Endothelial cell of umbilical vein (primary cell): ENCODE measurements at regions not wholly inside any gene's neighbourhood (a gene's known extent, or its start where the extent isn't known, plus 50 kb on each side); places are given as distances from the start of the nearest gene placed in this dataset.

Experiments
- BruUV-seq: library from RNA; stranded (reverse); fragments of 400-500 nt; replicated peaks from 2 replicates; lab custom pipeline; 2021; lab: Mats Ljungman, UMichigan
- CTCF ChIA-PET: fragments of 300-600, 350-600 bp; sonication (Branson Sonifier 250); formaldehyde crosslinking; loops from one replicate; lab custom pipeline; 2021; ENCODE audit warnings: antibody characterized with exemption, inconsistent platforms; lab: Charles Lee
- POLR2A ChIA-PET: fragments of 300-600, 350-600 bp; sonication (Branson Sonifier 250); formaldehyde crosslinking; loops from one replicate; lab custom pipeline; 2021; ENCODE audit warnings: antibody characterized with exemption, inconsistent platforms; lab: Charles Lee
- DNase-seq: peaks from one replicate; pipeline ENCODE4 v3.0.0-alpha.2; 2011; ENCODE audit warnings: low read depth, low spot score
- FAIRE-seq: peaks from 2 replicates; lab custom pipeline; 2011; peaks lifted over from hg19 to GRCh38; lab: Jason Lieb, UNC
- H2AFZ ChIP-seq: 2 replicates; pipeline ENCODE4 v1.6.0; 2012; ENCODE audit warnings: low read depth, low read length, control low read depth, inconsistent platforms
- H3K27ac ChIP-seq: 2 replicates; pipeline ENCODE4 v1.5.1; 2011; ENCODE audit warnings: low read depth, mild to moderate bottlenecking, control low read depth, low read length, moderate library complexity; ENCODE audit not compliant: insufficient read depth
- H3K27me3 ChIP-seq, 2 experiments: 2 replicates each; pipeline versions ENCODE4 v1.6.0 to v1.6.1; 2011; ENCODE audit warnings: low read length in 2 of 2, mixed read lengths in 1 of 2; ENCODE audit not compliant: control insufficient read depth in 2 of 2, insufficient read depth in 2 of 2
- H3K36me3 ChIP-seq, 2 experiments: 2 replicates in 1 of 2; 3 replicates in 1 of 2; pipeline ENCODE4 v1.5.1; 2011; ENCODE audit warnings: low read length in 2 of 2, mild to moderate bottlenecking in 1 of 2, moderate library complexity in 1 of 2; ENCODE audit not compliant: control insufficient read depth in 2 of 2, insufficient read depth in 2 of 2; ENCODE audit errors: extremely low read depth in 1 of 2
- H3K4me1 ChIP-seq: 3 replicates; pipeline ENCODE4 v1.5.1; 2011; ENCODE audit warnings: mild to moderate bottlenecking, low read length; ENCODE audit not compliant: control insufficient read depth, insufficient read depth; ENCODE audit errors: extremely low read depth
- H3K4me2 ChIP-seq: 2 replicates; pipeline ENCODE4 v1.6.1; 2011; ENCODE audit warnings: low read length, control low read depth, mixed read lengths; ENCODE audit not compliant: insufficient read depth
- H3K4me3 ChIP-seq, 3 experiments: fragments of 200-600 bp in 1 of 3; sonication (generic), shearing (Covaris generic) in 1 of 3; replicated peaks in 1 of 3; 2 replicates each; pipeline ENCODE4 v1.5.1; 2011 to 2016; ENCODE audit warnings: control low read depth in 3 of 3, low read length in 3 of 3, mild to moderate bottlenecking in 2 of 3, inconsistent platforms in 1 of 3, low read depth in 1 of 3, moderate library complexity in 1 of 3; ENCODE audit not compliant: insufficient read depth in 1 of 3
- H3K79me2 ChIP-seq: 2 replicates; pipeline ENCODE4 v1.6.0; 2012; ENCODE audit warnings: low read length, inconsistent platforms; ENCODE audit not compliant: control insufficient read depth, insufficient read depth
- H3K9ac ChIP-seq: replicated peaks from 2 replicates; pipeline ENCODE3; 2011; ENCODE audit warnings: low read length, control low read depth; ENCODE audit not compliant: insufficient read depth; ENCODE audit errors: extremely low read depth
- H3K9me1 ChIP-seq: replicated peaks from 3 replicates; pipeline ENCODE4 v1.6.0; 2011; ENCODE audit warnings: mild to moderate bottlenecking, low read length; ENCODE audit not compliant: control insufficient read depth, insufficient read depth; ENCODE audit errors: extremely low read depth
- H3K9me3 ChIP-seq: replicated peaks from 2 replicates; pipeline ENCODE4 v1.5.1; 2012; ENCODE audit warnings: low read length, inconsistent platforms; ENCODE audit not compliant: control insufficient read depth, insufficient read depth
- H4K20me1 ChIP-seq: replicated peaks from 2 replicates; pipeline ENCODE3; 2011; ENCODE audit warnings: mild to moderate bottlenecking, low read length; ENCODE audit not compliant: control insufficient read depth, insufficient read depth; ENCODE audit errors: extremely low read depth
- EZH2 ChIP-seq: IDR thresholded peaks from 2 replicates; pipeline ENCODE4 v1.6.1; 2012; ENCODE audit warnings: borderline replicate concordance, low read depth, mild to moderate bottlenecking, moderate library complexity, low read length, inconsistent platforms; ENCODE audit not compliant: severe bottlenecking
- FOS ChIP-seq: IDR thresholded peaks from 2 replicates; pipeline ENCODE4 v1.6.1; 2011; ENCODE audit warnings: mild to moderate bottlenecking, low read length, moderate library complexity, borderline replicate concordance; ENCODE audit not compliant: insufficient read depth
- GATA2 ChIP-seq: IDR thresholded peaks from 2 replicates; pipeline ENCODE4 v1.7.0; 2011; ENCODE audit warnings: low read depth, mild to moderate bottlenecking, moderate library complexity, mixed read lengths, low read length; ENCODE audit not compliant: insufficient read length, insufficient read depth
- JUN ChIP-seq: IDR thresholded peaks from 2 replicates; pipeline ENCODE4 v1.6.1; 2011; ENCODE audit warnings: borderline replicate concordance, low read depth; ENCODE audit not compliant: insufficient read length, insufficient read depth
- MYC ChIP-seq: IDR thresholded peaks from one replicate; pipeline ENCODE4 v1.6.1; 2011; ENCODE audit warnings: mild to moderate bottlenecking, low read depth, low read length
- POLR2A ChIP-seq: IDR thresholded peaks from 2 replicates; pipeline ENCODE4 v1.6.1; 2012; ENCODE audit warnings: low read depth, mild to moderate bottlenecking, control low read depth, low read length
- POLR2AphosphoS5 ChIP-seq: IDR thresholded peaks from 2 replicates; pipeline ENCODE4 v1.6.1; 2012; ENCODE audit warnings: low read depth, mild to moderate bottlenecking, control low read depth, low read length, moderate library complexity; ENCODE audit not compliant: insufficient read depth
- dilution Hi-C: fragments of 300-500 bp; cut with MboI; formaldehyde crosslinking; loops from one replicate; pipeline ENCODE4 v1.15.0; 2019; ENCODE audit warnings: low sequenced_read_pairs; ENCODE audit not compliant: extremely low pct_ligation_motif_present
- intact Hi-C: fragments of 100-400 bp; cut with micrococcal nuclease; formaldehyde crosslinking; loops from one replicate; pipeline ENCODE4 v1.10.0; 2022
- TF ChIP-seq, protein P1 (sequence below): IDR thresholded peaks from 2 replicates; pipeline ENCODE4 v1.6.1; 2011; ENCODE audit not compliant: insufficient read depth, insufficient read length
- TF ChIP-seq, protein P2 (sequence below), 2 donors: IDR thresholded peaks; 1 replicate in 1 of 2; 2 replicates in 1 of 2; pipeline ENCODE4 v1.5.1; 2011; ENCODE audit warnings: low read length in 2 of 2, mild to moderate bottlenecking in 2 of 2, moderate library complexity in 2 of 2, control low read depth in 1 of 2, inconsistent platforms in 1 of 2, low read depth in 1 of 2; ENCODE audit not compliant: insufficient read depth in 1 of 2; ENCODE audit errors: extremely low read depth in 1 of 2

DNA sequence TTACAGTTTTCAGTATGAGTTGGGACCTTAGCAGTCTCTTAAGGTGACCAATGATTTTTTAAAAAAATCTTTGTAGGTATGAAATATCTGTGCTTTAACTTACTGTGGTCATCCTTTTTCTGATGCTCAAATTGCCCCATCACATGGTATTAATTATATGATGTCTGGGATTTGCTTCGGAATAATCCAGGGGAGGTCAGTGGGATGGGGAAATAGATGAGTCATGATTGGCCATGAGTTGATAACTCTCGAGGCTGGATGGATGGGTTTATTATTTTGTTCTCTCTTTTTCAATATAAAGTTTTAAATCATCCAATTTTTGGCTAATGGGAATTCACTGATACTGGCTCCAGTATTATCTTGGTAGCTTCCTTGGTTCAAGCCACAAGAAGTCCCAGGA lies 370.3 kb upstream of the TPM1 start:
- H4K20me1 ChIP-seq: no peaks in the 10 kb centered on the region
- H3K4me3 ChIP-seq: no peak overlapping the region
- POLR2A ChIA-PET: no interaction called here
- peaks cover 0 to 3% of the 10 kb centered on the region in 2 experiments for H3K27me3 ChIP-seq
- intact Hi-C loops (no loop called here), dilution Hi-C loops (no loop called here)
- no peaks in the 10 kb centered on the region for H3K4me1 ChIP-seq
- FAIRE-seq (no peak), DNase-seq (no peak)
- H3K79me2 ChIP-seq: no peaks in the 10 kb centered on the region
- no peak overlapping the region for H3K4me2 ChIP-seq
- no TSS peak for BruUV-seq
- CTCF ChIA-PET: no interaction called here
- no peaks in the 10 kb centered on the region for H3K9me3 ChIP-seq
- H3K9me1 ChIP-seq: no peaks in the 10 kb centered on the region
- H3K9ac ChIP-seq: no peak overlapping the region
- no peaks in the 10 kb centered on the region for H3K36me3 ChIP-seq
- H3K27ac ChIP-seq: no peak overlapping the region
- TF ChIP-seq EZH2 (no peak), POLR2A (no peak), POLR2AphosphoS5 (no peak), JUN (no peak), MYC (no peak), FOS (no peak), GATA2 (no peak)
- TF ChIP-seq, protein P1, sequence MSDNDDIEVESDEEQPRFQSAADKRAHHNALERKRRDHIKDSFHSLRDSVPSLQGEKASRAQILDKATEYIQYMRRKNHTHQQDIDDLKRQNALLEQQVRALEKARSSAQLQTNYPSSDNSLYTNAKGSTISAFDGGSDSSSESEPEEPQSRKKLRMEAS: no peak
- TF ChIP-seq, protein P2, sequence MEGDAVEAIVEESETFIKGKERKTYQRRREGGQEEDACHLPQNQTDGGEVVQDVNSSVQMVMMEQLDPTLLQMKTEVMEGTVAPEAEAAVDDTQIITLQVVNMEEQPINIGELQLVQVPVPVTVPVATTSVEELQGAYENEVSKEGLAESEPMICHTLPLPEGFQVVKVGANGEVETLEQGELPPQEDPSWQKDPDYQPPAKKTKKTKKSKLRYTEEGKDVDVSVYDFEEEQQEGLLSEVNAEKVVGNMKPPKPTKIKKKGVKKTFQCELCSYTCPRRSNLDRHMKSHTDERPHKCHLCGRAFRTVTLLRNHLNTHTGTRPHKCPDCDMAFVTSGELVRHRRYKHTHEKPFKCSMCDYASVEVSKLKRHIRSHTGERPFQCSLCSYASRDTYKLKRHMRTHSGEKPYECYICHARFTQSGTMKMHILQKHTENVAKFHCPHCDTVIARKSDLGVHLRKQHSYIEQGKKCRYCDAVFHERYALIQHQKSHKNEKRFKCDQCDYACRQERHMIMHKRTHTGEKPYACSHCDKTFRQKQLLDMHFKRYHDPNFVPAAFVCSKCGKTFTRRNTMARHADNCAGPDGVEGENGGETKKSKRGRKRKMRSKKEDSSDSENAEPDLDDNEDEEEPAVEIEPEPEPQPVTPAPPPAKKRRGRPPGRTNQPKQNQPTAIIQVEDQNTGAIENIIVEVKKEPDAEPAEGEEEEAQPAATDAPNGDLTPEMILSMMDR (IDR thresholded peaks at IDR 0.05; ENCODE audit: extremely low read depth in 1 of 2, insufficient read depth in 1 of 2, low read depth in 1 of 2, low read length in 2 of 2): no peak
- no peak overlapping the region for H2AFZ ChIP-seq
